ENCODE measurements at regions not wholly inside any gene's neighbourhood (a gene's known extent, or its start where the extent isn't known, plus 50 kb on each side); places are given as distances from the start of the nearest gene placed in this dataset.

- ATAC-seq (ENCODE audit: low read depth) = no peak
- Mint-ChIP-seq H3K4me3 (no peak overlapping the region), H3K27me3 (peaks cover 1% of the 10 kb centered on the region), H3K27ac (no peak overlapping the region), H3K36me3 (no peaks in the 10 kb centered on the region), H3K9me3 (no peaks in the 10 kb centered on the region), H3K4me1 (no peaks in the 10 kb centered on the region)
- no peak for DNase-seq (ENCODE audit: low spot score in 2 of 2)
Measured at GRCh38 chrX:44643723-44644122, 101.1 kb upstream of the FUNDC1 start.

- no peaks in the 10 kb centered on the region for H3K9me3 Mint-ChIP-seq
- no peaks in the 10 kb centered on the region for H3K36me3 Mint-ChIP-seq
- H3K27me3 Mint-ChIP-seq = peaks cover 1% of the 10 kb centered on the region
- no peak overlapping the region for H3K27ac Mint-ChIP-seq
- no peaks in the 10 kb centered on the region for H3K4me1 Mint-ChIP-seq
- no peak overlapping the region for H3K4me3 Mint-ChIP-seq
- DNase-seq (ENCODE audit: low spot score in 2 of 2) = no peak
- ATAC-seq (ENCODE audit: low read depth) = no peak
Measured at GRCh38 chrX:44637282-44637681, 94.6 kb upstream of the FUNDC1 start.

- Mint-ChIP-seq H3K27ac (no peak overlapping the region), H3K27me3 (peaks cover 2% of the 10 kb centered on the region), H3K4me3 (no peak overlapping the region), H3K36me3 (no peaks in the 10 kb centered on the region), H3K9me3 (no peaks in the 10 kb centered on the region), H3K4me1 (peaks cover 3% of the 10 kb centered on the region)
- ATAC-seq (ENCODE audit: low read depth) (no peak), DNase-seq (ENCODE audit: low spot score in 2 of 2) (no peak)
Measured at GRCh38 chrX:44621078-44621477, 78.4 kb upstream of the FUNDC1 start.

GRCh38 chrX:44619039-44619438, 76.4 kb upstream of the FUNDC1 start:
- Mint-ChIP-seq H3K36me3 (no peaks in the 10 kb centered on the region), H3K27ac (no peak overlapping the region), H3K4me1 (peaks cover 3% of the 10 kb centered on the region), H3K4me3 (no peak overlapping the region), H3K27me3 (peaks cover 2% of the 10 kb centered on the region), H3K9me3 (no peaks in the 10 kb centered on the region)
- ATAC-seq (ENCODE audit: low read depth) (no peak), DNase-seq (ENCODE audit: low spot score in 2 of 2) (no peak)

- Mint-ChIP-seq H3K4me1 (peaks cover 2% of the 10 kb centered on the region), H3K4me3 (no peak overlapping the region), H3K36me3 (no peaks in the 10 kb centered on the region), H3K27me3 (no peaks in the 10 kb centered on the region), H3K9me3 (no peaks in the 10 kb centered on the region), H3K27ac (no peak overlapping the region)
- no peak for DNase-seq (ENCODE audit: low spot score in 2 of 2)
- ATAC-seq (ENCODE audit: low read depth) = peak; percentile 85
Measured at GRCh38 chrX:44596277-44596676, 53.6 kb upstream of the FUNDC1 start.

Data from memory B cell (primary cell).